Activated CD8-positive, alpha-beta memory T cell treated with anti-CD3 and anti-CD28 coated beads for 24 hours (primary cell): ENCODE measurements at regions not wholly inside any gene's neighbourhood (a gene's known extent, or its start where the extent isn't known, plus 50 kb on each side); places are given as distances from the start of the nearest gene placed in this dataset.

Experiments used
- DNase-seq: peaks from one replicate; pipeline ENCODE4 v3.0.0-alpha.2; 2020

GRCh38 chr1:60141743-60142142 lies 68.2 kb upstream of the C1orf87 start:
- no peak for DNase-seq

GRCh38 chr1:60141276-60141675 lies 67.7 kb upstream of the C1orf87 start:
- DNase-seq: no peak

- no peak for DNase-seq
Measured at GRCh38 chr1:60137406-60137805, 63.8 kb upstream of the C1orf87 start.

GRCh38 chr1:60136395-60136794 lies 62.8 kb upstream of the C1orf87 start:
- no peak for DNase-seq

- no peak for DNase-seq
Measured at GRCh38 chr1:60134716-60135115, 61.1 kb upstream of the C1orf87 start.

- DNase-seq: no peak
Measured at GRCh38 chr1:60133848-60134247, 60.3 kb upstream of the C1orf87 start.

GRCh38 chr1:60133000-60133673 lies 59.6 kb upstream of the C1orf87 start:
- DNase-seq: no peak

- no peak for DNase-seq
Measured at GRCh38 chr1:60132108-60132507, 58.5 kb upstream of the C1orf87 start.

GRCh38 chr1:60130703-60131102 lies 57.1 kb upstream of the C1orf87 start:
- DNase-seq: no peak

GRCh38 chr1:60129911-60130310 lies 56.3 kb upstream of the C1orf87 start:
- no peak for DNase-seq

- DNase-seq: no peak
Measured at GRCh38 chr1:60126723-60127122, 53.2 kb upstream of the C1orf87 start.
